ENCODE measurements at regions not wholly inside any gene's neighbourhood (a gene's known extent, or its start where the extent isn't known, plus 50 kb on each side); places are given as distances from the start of the nearest gene placed in this dataset.

- no peaks in the 10 kb centered on the region for H3K27me3 ChIP-seq (ENCODE audit: control insufficient read depth, insufficient read depth, low read length)
- no peaks in the 10 kb centered on the region for H3K79me2 ChIP-seq
- H3K9me3 ChIP-seq (ENCODE audit: control insufficient read depth, low read length): no peaks in the 10 kb centered on the region
- TF ChIP-seq CTCF (IDR thresholded peaks at IDR 0.05): no peak
- no peak overlapping the region for H3K27ac ChIP-seq
- H3K9ac ChIP-seq: no peak overlapping the region
- H3K4me2 ChIP-seq (ENCODE audit: low read length): no peak overlapping the region
- no peak overlapping the region for H3K4me3 ChIP-seq (ENCODE audit: low read depth, low read length)
- no peaks in the 10 kb centered on the region for H3K4me1 ChIP-seq
- H3K36me3 ChIP-seq (ENCODE audit: control insufficient read depth, insufficient read depth, low read length): no peaks in the 10 kb centered on the region
- H2AFZ ChIP-seq: no peak overlapping the region
These were observed 567.0 kb upstream of the SOX11 start for GRCh38 chr2:5125017-5125730.

- H3K36me3 ChIP-seq (ENCODE audit: control insufficient read depth, insufficient read depth, low read length): no peaks in the 10 kb centered on the region
- no peak overlapping the region for H3K4me2 ChIP-seq (ENCODE audit: low read length)
- H2AFZ ChIP-seq: no peak overlapping the region
- H3K27ac ChIP-seq: no peak overlapping the region
- TF ChIP-seq CTCF (IDR thresholded peaks at IDR 0.05): no peak
- H3K4me3 ChIP-seq (ENCODE audit: low read depth, low read length): no peak overlapping the region
- no peaks in the 10 kb centered on the region for H3K79me2 ChIP-seq
- H3K9ac ChIP-seq: no peak overlapping the region
- no peaks in the 10 kb centered on the region for H3K9me3 ChIP-seq (ENCODE audit: control insufficient read depth, low read length)
- H3K4me1 ChIP-seq: no peaks in the 10 kb centered on the region
- no peaks in the 10 kb centered on the region for H3K27me3 ChIP-seq (ENCODE audit: control insufficient read depth, insufficient read depth, low read length)
These were observed 559.9 kb upstream of the SOX11 start for GRCh38 chr2:5132281-5132680.

DNA sequence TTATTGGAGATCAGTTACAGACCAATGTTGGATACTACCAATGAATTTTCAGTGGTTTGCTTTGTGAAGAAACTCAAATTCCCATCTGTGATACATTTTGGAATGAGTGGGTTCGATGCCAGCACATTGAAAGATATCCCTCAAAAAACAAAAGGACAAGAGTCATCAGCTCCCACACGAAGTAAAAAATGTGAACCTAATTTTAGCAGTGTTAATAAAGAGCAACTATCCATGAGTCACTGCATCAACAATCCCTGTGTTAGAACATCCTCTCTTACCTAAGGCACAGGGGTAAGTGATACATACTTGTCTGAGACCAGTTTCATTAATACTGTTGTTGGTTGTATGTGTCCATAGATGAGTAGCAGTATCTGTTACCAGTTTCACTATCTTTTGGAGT, 551.8 kb upstream of the SOX11 start:
- Histone ChIP-seq H3K79me2 (no peaks in the 10 kb centered on the region), H3K4me1 (no peaks in the 10 kb centered on the region), H3K27ac (no peak overlapping the region), H3K4me3 (ENCODE audit: low read depth, low read length) (no peak overlapping the region), H3K4me2 (ENCODE audit: low read length) (no peak overlapping the region), H3K9me3 (ENCODE audit: control insufficient read depth, low read length) (no peaks in the 10 kb centered on the region), H3K9ac (no peak overlapping the region), H3K27me3 (ENCODE audit: control insufficient read depth, insufficient read depth, low read length) (no peaks in the 10 kb centered on the region), H3K36me3 (ENCODE audit: control insufficient read depth, insufficient read depth, low read length) (no peaks in the 10 kb centered on the region), H2AFZ (no peak overlapping the region)
- no peak for TF ChIP-seq CTCF (IDR thresholded peaks at IDR 0.05)

GRCh38 chr2:5144159-5144558, 548.0 kb upstream of the SOX11 start:
- no peak overlapping the region for H3K4me2 ChIP-seq (ENCODE audit: low read length)
- H3K4me3 ChIP-seq (ENCODE audit: low read depth, low read length): no peak overlapping the region
- H2AFZ ChIP-seq: no peak overlapping the region
- no peak for TF ChIP-seq CTCF (IDR thresholded peaks at IDR 0.05)
- no peak overlapping the region for H3K27ac ChIP-seq
- H3K4me1 ChIP-seq: no peaks in the 10 kb centered on the region
- no peaks in the 10 kb centered on the region for H3K36me3 ChIP-seq (ENCODE audit: control insufficient read depth, insufficient read depth, low read length)
- no peaks in the 10 kb centered on the region for H3K9me3 ChIP-seq (ENCODE audit: control insufficient read depth, low read length)
- no peak overlapping the region for H3K9ac ChIP-seq
- no peaks in the 10 kb centered on the region for H3K27me3 ChIP-seq (ENCODE audit: control insufficient read depth, insufficient read depth, low read length)
- H3K79me2 ChIP-seq: no peaks in the 10 kb centered on the region

- Histone ChIP-seq H3K36me3 (ENCODE audit: control insufficient read depth, insufficient read depth, low read length) (no peaks in the 10 kb centered on the region), H3K9ac (no peak overlapping the region), H3K27me3 (ENCODE audit: control insufficient read depth, insufficient read depth, low read length) (no peaks in the 10 kb centered on the region)
These were observed 547.1 kb upstream of the SOX11 start for GRCh38 chr2:5145053-5145452.

More at GRCh38 chr2:5145053-5145452, 547.1 kb upstream of the SOX11 start:
- H3K79me2 ChIP-seq: no peaks in the 10 kb centered on the region
- H3K9me3 ChIP-seq (ENCODE audit: control insufficient read depth, low read length): no peaks in the 10 kb centered on the region
- no peak overlapping the region for H2AFZ ChIP-seq
- no peaks in the 10 kb centered on the region for H3K4me1 ChIP-seq
- no peak overlapping the region for H3K4me3 ChIP-seq (ENCODE audit: low read depth, low read length)
- no peak overlapping the region for H3K4me2 ChIP-seq (ENCODE audit: low read length)
- no peak overlapping the region for H3K27ac ChIP-seq
- TF ChIP-seq CTCF (IDR thresholded peaks at IDR 0.05): no peak

Data from parathyroid adenoma (tissue), 2 donors.